Cardiac fibroblast (primary cell): ENCODE measurements at regions not wholly inside any gene's neighbourhood (a gene's known extent, or its start where the extent isn't known, plus 50 kb on each side); places are given as distances from the start of the nearest gene placed in this dataset.

Experiments
- DNase-seq, 2 donors: peaks; one replicate each; pipeline versions ENCODE4 v3.0.0 to v3.0.0-alpha.2; 2010; ENCODE audit warnings: low read depth in 2 of 2
- H3K4me3 ChIP-seq, 2 donors: replicated peaks in 1 of 2; 1 replicate in 1 of 2; 2 replicates in 1 of 2; pipeline ENCODE4 v1.5.1; 2011; ENCODE audit warnings: low read depth in 2 of 2, low read length in 2 of 2, mild to moderate bottlenecking in 2 of 2, moderate library complexity in 1 of 2
- TF ChIP-seq, protein P1 (sequence below): IDR thresholded peaks from one replicate; pipeline ENCODE4 v1.5.1; 2011; ENCODE audit warnings: low read depth, mild to moderate bottlenecking, low read length, inconsistent platforms

DNA sequence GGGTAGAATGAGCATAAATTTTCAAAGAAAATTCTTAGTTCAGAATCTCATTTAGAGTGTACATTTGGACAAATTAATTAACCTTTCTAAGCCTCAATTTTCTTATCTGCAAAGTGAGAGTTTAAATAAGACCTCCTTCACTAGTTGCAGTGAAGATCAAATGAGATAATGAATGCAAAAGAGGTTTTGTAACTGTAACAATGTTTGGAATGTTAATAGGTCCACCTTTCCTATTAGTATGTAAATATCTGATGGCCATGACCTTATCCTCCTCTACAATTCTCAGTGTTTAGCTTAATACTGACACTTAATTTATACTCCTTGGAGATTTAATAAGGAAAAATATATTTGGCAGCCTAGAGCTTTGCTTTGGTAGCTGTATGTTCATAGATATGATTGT is 138.8 kb downstream of the GABRG1 start:
- no peak overlapping the region for H3K4me3 ChIP-seq
- no peak for DNase-seq
- TF ChIP-seq, protein P1, sequence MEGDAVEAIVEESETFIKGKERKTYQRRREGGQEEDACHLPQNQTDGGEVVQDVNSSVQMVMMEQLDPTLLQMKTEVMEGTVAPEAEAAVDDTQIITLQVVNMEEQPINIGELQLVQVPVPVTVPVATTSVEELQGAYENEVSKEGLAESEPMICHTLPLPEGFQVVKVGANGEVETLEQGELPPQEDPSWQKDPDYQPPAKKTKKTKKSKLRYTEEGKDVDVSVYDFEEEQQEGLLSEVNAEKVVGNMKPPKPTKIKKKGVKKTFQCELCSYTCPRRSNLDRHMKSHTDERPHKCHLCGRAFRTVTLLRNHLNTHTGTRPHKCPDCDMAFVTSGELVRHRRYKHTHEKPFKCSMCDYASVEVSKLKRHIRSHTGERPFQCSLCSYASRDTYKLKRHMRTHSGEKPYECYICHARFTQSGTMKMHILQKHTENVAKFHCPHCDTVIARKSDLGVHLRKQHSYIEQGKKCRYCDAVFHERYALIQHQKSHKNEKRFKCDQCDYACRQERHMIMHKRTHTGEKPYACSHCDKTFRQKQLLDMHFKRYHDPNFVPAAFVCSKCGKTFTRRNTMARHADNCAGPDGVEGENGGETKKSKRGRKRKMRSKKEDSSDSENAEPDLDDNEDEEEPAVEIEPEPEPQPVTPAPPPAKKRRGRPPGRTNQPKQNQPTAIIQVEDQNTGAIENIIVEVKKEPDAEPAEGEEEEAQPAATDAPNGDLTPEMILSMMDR = no peak

DNA sequence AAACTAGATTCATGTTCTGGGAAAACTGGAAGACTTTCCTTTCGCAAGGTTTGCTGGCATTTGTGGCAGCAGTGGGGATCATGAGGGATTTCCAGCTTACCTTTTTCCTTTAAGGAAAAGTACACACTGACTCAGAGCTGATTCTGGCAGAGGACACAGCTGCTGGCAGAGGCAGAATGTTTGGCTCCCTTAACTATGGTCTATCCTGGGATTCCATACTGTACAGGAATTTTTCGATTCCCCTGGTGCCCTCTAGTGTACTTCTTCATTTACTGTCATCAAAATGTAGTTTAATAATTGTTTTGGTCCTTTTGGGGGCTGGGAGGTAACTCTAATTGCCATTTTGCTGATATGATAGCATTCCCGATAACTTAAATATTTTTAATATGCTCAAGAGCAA is 152.7 kb downstream of the GABRG1 start:
- H3K4me3 ChIP-seq = no peak overlapping the region
- TF ChIP-seq, protein P1 = no peak
- no peak for DNase-seq

DNA sequence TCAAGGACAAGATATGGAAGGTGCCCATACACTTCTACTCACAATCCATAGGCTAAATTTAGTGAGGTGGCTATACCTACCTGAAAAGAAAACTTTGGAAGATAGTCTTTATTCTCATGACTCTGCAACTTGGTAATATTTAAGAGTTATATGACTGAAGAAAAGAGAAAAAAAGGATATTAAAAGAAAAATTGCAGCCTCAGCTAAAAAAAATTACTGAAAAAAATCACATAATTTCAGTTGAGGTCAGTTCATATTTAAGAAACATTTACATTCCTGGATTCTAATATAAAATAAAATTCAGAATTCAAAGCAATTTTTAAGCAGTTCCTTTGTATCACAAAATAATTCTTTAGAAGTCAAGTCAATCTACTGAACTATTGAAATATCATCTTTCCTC is 166.5 kb downstream of the GABRG1 start:
- TF ChIP-seq, protein P1 = no peak
- DNase-seq = no peak
- no peak overlapping the region for H3K4me3 ChIP-seq

DNA sequence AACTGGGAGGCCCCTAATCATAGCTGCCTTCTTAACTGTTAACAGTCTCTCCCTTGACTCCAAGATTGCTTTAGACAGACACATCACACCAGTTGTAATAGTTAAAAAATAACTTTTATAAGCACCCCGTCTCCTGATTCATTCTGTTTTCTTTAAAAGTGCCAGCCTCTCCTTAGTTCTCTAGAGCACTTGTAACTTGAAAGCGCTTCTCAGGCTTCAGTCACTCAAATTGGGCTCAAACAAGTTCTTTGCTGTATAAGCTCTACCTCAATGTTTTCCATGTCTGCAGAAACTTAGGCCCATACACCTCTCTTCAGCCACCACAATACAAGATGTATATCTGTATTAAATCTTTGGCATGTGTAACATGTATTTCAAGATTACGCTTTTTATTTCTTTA is 169.6 kb downstream of the GABRG1 start:
- no peak for DNase-seq
- no peak overlapping the region for H3K4me3 ChIP-seq
- TF ChIP-seq, protein P1 = no peak

DNA sequence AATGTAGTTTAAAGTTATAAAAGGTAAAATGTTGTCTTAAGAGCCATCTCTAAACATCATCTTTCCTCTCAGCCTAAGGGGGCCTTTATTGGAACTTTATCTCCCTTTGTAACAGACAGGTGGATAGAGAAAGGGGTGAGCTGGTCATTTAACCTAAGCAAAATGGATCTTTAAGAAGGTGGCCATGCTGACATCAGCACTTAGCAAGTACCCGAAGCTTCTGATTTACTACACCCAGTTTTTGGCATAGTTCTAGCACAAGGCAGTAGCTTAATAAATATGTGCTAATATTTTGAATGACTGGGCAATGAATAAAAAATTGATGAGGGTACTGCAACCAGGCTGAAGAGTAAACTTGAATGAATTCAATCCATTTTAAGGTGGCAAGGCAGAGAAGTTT is 172.7 kb downstream of the GABRG1 start:
- no peak overlapping the region for H3K4me3 ChIP-seq
- DNase-seq = no peak
- TF ChIP-seq, protein P1 = no peak

DNA sequence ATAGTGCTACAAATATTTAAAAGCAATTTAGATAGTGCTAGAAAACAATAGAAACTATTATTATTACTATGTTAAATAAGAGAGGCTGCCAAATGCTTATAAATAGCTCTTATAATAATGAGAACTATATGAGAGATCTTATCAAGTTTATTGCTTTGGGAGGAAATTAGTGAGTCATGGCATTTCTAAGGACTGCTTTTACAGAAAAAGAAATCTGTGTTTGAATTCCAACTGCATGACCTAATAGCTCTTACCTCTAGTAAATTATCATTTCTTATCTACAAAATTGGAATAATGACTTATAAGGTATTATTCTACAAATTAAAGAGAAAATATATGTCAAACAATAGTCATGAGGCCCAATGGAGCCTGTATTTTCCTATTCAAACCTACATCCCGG is 177.2 kb downstream of the GABRG1 start:
- DNase-seq = no peak
- TF ChIP-seq, protein P1 = no peak
- H3K4me3 ChIP-seq = no peak overlapping the region

DNA sequence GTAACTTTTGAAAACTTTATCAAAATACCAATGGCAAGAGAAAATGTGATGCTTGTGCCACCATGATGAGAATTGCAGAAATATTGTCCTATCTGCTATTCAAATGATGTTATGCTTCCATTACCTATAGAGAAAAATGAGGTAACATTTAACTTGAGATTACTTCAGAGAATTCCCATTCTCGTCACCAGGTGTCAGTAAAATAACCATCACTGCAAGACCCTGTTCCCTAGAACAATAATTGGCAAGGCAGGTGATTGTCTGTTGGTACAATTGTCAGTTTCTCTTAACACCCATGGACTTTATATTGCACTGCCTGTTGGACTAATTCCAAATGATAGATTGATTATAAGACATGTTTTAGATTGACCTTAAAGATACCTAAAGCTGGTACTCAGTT is 179.9 kb downstream of the GABRG1 start:
- TF ChIP-seq, protein P1 = no peak
- no peak for DNase-seq
- no peak overlapping the region for H3K4me3 ChIP-seq
